ENCODE measurements at regions not wholly inside any gene's neighbourhood (a gene's known extent, or its start where the extent isn't known, plus 50 kb on each side); places are given as distances from the start of the nearest gene placed in this dataset.
"Not testable (repeated sequence)": the region's sequence is repeated elsewhere in the genome, so short reads cannot be mapped to it uniquely, and the experiment has no call there.

GRCh38 chr16:72657164-72657563, 390.8 kb downstream of the ZFHX3 start:
- DNase-seq, result no peak

GRCh38 chr16:72654535-72654934, 393.4 kb downstream of the ZFHX3 start:
- no peak for DNase-seq

- DNase-seq, result no peak
Observed at GRCh38 chr16:72649254-72649944, 398.5 kb downstream of the ZFHX3 start.

GRCh38 chr16:72646615-72647014, 401.3 kb downstream of the ZFHX3 start:
- no peak for DNase-seq

- DNase-seq, result no peak
Observed at GRCh38 chr16:72645538-72645937, 402.4 kb downstream of the ZFHX3 start.

- DNase-seq, result no peak
Observed at GRCh38 chr16:72644911-72645310, 403.0 kb downstream of the ZFHX3 start.

- no peak for DNase-seq
Observed at GRCh38 chr16:72639494-72639893, 408.4 kb downstream of the ZFHX3 start.

GRCh38 chr16:72637306-72637705, 410.6 kb downstream of the ZFHX3 start:
- DNase-seq, result no peak

GRCh38 chr16:72635694-72636093, 412.2 kb downstream of the ZFHX3 start:
- no peak for DNase-seq

GRCh38 chr16:72635104-72635503, 412.8 kb downstream of the ZFHX3 start:
- DNase-seq, result no peak

GRCh38 chr16:72627182-72627896, 420.6 kb downstream of the ZFHX3 start:
- DNase-seq, result not testable (repeated sequence)

GRCh38 chr16:72626623-72627022, 421.3 kb downstream of the ZFHX3 start:
- no peak for DNase-seq

- DNase-seq, result no peak
Observed at GRCh38 chr16:72621651-72622050, 426.3 kb downstream of the ZFHX3 start.

- DNase-seq, result no peak
Observed at GRCh38 chr16:72620853-72621252, 427.1 kb downstream of the ZFHX3 start.

- DNase-seq, result no peak
Observed at GRCh38 chr16:72620348-72620747, 427.6 kb downstream of the ZFHX3 start.

GRCh38 chr16:72615856-72616255, 432.1 kb downstream of the ZFHX3 start:
- no peak for DNase-seq

- no peak for DNase-seq
Observed at GRCh38 chr16:72612718-72613117, 435.2 kb downstream of the ZFHX3 start.

- DNase-seq, result no peak
Observed at GRCh38 chr16:72612256-72612655, 435.7 kb downstream of the ZFHX3 start.

GRCh38 chr16:72609933-72610332, 438.0 kb upstream of the PMFBP1 start:
- no peak for DNase-seq

- no peak for DNase-seq
Observed at GRCh38 chr16:72609066-72609465, 437.1 kb upstream of the PMFBP1 start.

GRCh38 chr16:72604375-72604774, 432.4 kb upstream of the PMFBP1 start:
- no peak for DNase-seq

GRCh38 chr16:72602499-72602898, 430.5 kb upstream of the PMFBP1 start:
- no peak for DNase-seq

GRCh38 chr16:72598696-72599095, 426.7 kb upstream of the PMFBP1 start:
- DNase-seq, result no peak

GRCh38 chr16:72597938-72598337, 426.0 kb upstream of the PMFBP1 start:
- DNase-seq, result no peak

GRCh38 chr16:72596373-72596772, 424.4 kb upstream of the PMFBP1 start:
- no peak for DNase-seq
